HCEC 1CT (cell line): ENCODE measurements at regions not wholly inside any gene's neighbourhood (a gene's known extent, or its start where the extent isn't known, plus 50 kb on each side); places are given as distances from the start of the nearest gene placed in this dataset.

Source experiments
- DNase-seq: peaks from one replicate; pipeline ENCODE4 v3.0.0-alpha.2; 2017

DNA sequence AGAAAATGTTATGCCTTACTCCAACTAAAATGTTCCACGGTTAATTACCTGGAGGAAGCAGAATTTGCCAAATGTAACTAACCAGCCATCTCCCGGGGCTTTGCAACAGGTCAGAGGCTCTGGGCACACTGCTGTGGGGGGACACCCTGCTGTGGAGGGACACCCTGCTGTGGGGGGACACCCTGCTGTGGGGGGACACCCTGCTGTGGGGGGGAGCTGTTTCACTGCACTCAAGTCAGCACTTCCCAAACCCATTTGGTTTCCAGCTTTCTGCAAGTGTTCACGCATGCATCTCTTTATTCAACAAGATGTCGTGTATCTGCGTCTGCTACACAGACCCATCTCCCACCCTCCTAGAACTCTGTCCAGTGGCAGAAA, 239.5 kb downstream of the C16orf95 start:
- no peak for DNase-seq

DNA sequence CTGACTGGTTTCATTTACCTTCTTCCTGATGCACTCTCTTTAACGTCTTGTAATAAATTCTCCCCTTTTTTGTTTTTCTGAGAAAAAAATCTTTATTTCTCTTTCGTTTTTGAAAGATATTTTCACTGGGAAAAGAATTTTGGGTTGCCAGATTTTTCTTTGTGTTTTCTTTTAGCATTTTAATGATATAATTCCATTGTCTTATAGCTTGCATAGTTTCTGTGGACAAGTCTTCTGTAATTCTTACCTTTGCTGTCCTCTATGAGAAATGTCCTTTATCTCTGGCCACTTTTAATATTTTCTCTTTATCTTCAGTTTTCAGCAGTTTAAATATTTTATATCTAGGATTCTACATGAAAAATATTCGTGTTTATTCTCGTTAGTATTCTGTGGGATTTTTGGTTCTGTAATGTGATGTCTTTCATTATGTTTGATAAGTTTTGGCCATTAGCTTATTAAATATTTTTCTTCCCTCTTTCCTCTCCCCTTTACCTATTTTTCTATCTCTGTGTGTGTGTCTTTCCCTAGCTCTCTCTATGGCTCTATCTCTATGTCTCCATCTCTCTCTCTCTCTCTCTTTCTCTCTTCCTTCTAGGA, 236.5 kb downstream of the C16orf95 start:
- no peak for DNase-seq

DNA sequence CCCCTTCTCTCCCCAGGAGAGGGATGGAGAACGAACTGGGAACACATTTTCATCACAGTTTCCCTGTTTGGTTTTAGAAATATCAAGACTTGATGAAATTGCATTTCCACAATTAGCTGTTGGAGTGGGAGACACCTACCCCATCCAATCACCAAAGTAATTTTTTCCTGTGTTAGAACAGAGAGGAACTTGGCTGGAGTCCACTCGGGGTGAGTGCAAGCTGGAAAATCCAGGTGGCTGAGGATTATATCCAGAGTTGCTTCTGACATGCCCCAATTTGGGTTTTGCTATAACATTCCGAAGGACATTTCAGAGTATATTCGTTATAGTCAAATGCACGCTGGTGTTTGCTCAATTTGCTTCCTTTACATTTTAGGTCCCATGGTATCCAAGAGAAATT, 231.8 kb downstream of the C16orf95 start:
- no peak for DNase-seq

DNA sequence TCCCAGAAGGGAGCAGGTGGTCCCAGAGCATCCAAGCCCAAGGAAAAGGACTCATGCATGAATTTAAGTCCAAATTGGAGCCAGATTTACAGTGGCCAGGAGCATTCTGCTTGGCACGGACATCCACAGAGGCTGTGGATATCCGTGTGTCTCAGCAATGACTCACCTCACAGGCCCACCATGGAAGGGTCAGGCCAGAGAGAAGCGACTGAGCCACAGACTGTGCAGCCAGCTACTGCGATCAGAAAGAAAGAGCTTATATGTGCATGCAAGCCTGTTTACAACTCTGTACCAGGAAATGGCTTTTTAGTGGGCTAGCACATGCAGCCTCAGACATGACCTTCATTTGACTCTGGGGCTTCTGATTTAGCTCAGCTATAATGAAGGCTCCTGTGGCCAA, 231.0 kb downstream of the C16orf95 start:
- no peak for DNase-seq

DNA sequence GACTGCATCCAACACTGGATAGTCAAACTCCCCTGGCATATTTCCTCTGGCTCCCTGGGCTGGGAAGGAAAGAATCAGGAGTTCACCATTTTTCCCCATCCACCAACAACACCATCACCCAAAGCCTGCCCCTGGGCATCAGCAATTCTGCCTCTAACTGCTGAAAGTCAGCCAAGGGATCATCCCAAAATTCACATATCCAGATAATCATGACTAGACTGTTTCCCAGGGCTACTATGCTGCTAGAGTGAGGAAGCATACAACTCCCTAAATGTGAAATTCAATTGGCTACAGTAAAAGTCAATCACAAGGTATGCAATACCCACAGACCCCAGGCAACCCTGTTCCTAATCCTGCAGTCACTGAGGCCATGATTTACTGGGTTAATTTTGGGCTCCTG, 230.6 kb downstream of the C16orf95 start:
- no peak for DNase-seq

DNA sequence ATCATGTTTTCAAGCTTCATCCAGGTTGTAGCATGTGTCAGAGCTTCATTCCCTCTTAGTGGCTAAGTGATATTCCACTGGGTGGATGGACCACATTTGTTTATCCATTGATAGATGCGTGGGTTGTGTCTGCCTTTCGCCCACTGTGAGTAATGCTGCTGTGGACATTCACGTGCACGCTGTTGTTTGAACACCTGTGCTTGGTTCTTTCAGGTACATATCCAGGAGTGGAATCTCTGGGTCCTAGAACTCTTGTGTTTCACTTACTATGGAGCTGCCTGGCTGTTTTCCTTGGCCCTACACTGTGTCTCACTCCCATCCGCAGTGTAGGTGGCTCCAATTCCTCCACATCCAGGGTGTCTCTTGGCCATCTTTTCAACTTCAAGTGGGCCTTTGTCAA, 224.2 kb downstream of the C16orf95 start:
- no peak for DNase-seq

DNA sequence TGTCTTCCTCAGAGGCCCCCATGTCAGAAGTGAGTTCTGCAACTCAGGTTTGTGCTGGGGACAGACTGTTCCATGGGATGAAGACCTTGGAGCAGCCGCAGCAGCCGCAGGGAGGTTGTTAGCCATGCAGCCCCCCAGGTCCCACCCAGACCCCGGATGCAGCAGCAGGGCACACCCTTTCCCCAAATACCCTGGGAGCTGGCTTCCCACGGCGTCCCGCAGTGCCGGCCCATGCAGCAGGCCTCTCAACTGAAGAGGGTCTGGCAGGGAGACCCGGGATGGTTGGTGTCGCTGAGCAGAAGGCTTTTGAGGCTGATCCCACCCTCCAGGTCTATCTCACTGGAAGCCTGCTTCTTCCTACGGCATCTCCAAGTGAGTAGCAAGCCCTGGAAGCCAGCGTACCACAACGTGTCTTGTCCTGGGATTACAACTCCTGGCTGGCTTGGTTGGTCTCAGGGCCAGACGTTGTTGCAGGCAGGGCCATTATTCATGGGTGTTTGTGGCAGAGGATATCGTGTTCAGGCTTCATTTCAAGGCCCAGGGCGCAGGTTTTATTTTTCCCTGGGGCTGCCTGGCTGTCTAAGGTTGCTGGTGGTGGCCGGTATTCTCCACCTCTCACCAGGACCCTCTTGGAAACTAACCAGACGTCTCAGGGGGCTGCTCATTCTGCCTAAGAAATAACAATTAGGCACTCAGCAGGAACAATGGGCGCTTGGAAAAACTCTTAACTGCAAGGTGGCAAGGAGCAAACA, 223.2 kb downstream of the C16orf95 start:
- no peak for DNase-seq

DNA sequence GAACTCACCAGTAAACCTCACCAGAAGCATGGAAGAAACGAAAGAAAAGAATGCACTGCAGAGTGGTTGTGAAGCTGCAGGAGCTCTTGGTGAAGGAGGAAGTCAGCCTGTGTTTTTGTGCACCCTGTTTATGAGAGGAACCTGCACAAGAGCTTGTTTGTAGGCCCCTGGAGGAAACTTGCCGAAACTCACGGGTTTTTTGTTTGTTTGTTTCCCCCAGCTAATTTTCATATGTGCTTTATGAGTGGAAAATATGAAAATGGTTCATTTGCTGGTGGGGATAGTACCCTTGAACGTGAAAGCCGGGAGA, 222.7 kb downstream of the C16orf95 start:
- no peak for DNase-seq

DNA sequence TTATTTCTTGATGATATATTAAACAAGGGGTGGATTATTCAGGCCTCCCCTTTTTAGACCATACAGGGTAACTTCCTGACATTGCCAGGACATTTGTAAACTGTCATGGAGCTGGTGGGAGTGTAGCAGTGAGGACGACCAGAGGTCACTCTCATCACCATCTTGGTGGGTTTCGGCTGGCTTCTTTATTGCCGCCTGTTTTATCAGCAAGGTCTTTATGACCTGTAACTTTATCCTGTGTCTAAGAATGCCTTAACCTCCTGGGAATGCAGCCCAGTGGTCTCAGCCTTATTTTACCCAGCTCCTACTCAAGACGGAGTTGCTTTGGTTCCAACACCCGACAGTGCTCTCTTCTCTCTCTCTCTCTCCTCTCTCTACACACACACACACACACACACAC, 221.9 kb downstream of the C16orf95 start:
- DNase-seq, result no peak

DNA sequence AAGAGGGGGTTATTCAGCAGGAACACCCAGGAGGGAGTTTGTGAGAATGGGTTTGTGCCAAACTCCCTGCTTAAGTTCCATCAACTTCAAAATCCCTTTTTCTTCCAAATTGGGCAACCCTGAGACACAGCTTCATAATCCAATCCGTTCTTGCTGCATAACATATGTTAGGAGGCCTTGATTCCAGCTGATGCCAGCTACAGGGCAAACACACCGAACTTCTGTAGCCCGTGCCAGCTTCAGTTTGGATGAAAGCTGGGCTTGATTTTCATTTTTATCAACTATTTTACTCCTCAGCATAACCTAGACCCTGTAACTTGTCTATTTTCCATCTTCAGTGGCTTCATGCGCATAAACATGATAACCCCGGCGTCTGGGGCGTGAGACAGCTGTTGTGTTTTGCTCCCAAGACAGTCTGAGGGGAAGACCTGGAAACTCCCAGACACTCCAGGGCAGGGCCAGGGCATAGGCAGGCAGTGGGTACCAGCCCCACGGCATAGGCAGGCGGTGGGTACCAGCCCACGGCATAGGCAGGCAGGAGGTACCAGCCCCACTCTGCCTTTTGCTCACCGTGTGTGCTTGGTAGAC, 220.4 kb downstream of the C16orf95 start:
- DNase-seq, result no peak

DNA sequence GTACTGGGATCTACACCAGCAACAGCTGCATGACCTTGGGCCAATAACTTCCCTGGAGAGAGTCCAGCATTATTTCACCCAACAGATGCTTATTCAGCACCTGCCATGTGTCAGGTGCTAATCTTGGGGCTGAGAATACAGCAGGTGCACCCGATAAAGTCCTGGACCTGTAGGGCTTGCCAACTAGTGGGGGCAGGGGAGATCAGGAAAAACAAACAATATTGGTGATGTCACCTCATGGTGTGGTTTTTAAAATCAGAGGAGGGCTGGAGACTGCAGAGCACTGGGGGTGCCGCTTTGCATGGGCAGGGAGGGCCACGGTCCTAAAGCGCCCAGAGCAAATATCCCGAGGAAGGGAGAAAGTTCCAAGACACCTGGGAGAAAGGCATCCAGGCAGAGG, 218.8 kb downstream of the C16orf95 start:
- no peak for DNase-seq

DNA sequence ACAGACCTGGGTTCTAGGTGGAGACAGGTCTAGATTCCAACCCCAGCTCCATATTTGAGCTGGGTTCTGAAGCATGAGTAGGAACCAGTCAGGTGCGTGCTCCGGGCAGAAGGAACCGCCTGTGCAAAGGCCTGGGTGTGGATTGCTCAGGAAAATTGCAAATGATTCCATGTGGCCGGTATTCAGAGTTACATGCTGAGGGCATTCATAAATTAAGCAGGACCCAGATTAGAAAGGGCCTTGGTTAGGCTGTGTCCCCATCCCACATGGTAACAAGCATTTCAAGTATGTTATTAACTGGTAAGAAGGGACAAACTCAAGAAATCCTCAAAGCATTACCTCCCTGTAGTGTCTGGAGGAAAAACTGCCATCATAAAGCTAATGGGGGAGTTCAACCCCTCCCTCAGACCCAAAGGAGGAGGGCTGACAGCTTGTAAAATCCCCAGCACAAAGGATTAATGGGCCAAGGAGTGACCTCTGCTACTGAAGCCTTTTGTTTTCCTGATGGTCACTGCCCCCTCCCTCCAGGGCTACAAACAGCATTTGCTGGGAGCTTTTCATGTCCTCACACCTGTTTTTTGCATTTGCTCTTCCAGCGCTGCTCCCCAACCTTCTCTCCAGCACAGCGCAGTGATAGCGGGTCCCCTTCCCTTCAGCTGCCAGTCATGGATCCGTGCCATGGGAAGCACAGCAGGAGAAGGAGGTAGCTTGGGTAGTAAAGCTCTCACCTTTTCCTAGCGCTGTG, 218.0 kb downstream of the C16orf95 start:
- DNase-seq, result no peak

DNA sequence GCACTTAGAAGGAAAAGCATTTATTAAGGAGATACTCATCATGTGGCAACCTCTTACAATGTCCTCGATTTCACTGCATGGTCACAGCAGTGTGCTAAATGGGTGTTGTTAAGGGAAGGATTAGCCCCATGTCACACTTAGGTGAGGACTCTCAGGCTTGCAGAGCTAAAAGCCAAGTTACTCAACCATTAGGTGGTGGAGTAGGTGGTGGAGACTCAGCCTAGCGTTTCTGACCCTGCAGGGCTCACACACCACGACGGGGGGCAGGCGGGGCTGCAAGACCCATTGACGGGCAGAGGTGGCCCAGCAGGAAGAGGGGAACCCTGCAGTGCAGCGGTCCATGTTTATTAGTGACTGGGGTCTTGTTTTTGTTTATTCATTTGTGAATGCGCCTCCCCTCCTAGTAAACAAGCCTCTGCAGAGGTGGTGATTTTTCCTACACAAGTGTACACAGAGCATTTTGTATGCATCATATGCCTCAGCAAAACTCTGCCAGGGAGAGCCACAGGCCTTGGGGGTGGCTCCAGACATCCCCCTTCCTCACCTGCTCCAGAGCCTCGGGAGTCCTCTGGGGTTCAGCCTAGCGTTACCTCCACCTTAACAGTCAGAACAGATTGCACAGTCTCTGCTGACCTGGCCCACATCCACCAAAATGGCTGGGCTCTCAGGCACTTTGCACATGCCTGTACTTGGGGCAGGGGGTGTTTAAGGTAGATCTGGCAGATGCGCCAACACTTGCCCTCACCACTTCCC, 216.7 kb downstream of the C16orf95 start:
- DNase-seq, result no peak

DNA sequence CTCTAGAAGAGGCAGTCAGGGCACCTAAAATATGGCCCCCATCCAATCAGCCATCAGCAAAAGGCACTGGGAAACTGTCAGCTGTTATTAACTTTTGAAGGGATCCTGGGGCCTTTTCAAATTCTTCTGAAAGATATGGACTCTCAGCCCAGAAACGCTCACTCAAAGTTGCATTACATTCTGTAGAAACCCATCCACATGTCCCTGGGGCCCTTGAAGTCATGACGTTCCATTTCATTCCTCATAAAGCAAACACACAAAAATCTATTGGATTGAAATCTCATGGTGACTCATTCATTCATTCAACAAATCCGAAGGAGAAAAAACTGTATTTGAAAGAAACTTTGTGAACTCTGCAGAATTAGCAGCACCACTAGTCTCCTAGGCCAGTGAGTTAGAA, 215.3 kb downstream of the C16orf95 start:
- DNase-seq, result peak; percentile 32

DNA sequence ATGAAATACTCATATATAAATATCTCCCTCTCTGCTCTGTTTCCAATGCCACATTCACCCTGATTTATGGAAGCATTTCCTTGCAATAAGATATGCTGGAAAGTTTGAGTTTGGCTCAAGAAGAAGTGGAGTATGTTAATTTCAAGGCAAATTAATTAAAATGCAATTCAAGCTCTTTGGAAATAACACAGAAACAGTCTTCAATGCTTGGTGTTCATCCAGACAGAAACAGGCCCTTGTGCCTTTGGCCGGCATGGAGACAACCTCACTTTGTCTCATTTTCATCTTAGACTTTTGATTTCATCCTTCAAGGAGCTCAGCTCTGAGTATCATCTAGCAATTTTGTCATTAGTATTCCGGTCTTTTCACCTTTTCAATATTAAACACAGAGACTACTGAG, 210.0 kb downstream of the C16orf95 start:
- no peak for DNase-seq

DNA sequence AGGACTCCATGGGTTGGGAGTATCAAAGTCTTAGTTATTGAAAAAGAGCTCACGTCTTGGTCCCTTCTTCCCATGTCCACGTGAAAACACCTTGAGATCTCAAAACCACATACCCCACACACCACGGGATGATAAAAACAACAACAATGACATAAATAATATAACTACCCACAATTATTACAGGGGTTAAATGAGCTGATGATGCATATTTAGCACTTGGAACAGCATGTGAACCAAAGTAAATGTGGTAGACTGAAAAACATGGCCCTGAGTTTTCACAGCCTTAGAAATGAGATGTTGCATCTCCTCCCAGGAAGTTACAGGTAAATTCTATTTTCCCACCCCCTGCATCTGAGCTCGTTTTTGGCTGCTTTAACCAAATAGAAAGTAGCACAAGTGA, 208.9 kb downstream of the C16orf95 start:
- DNase-seq, result no peak

DNA sequence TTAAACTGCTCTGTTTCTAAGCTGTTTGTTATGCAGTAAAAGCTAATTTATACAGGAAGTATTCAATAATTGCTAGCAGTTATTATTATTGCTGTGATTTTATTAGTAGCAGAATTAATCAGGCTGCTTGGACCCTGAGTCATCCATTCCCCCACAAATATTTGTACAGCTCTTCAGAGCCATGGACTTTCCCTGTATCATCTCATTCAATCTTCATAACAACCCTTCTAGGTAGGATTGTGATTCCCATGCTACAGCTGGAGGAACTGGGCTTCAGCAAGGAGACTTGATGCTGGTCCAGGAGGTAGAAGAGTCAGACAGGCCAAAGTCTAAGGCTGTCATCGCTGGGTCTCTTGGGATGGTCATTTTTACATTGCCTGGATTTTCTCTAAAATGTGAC, 208.3 kb downstream of the C16orf95 start:
- DNase-seq, result no peak

DNA sequence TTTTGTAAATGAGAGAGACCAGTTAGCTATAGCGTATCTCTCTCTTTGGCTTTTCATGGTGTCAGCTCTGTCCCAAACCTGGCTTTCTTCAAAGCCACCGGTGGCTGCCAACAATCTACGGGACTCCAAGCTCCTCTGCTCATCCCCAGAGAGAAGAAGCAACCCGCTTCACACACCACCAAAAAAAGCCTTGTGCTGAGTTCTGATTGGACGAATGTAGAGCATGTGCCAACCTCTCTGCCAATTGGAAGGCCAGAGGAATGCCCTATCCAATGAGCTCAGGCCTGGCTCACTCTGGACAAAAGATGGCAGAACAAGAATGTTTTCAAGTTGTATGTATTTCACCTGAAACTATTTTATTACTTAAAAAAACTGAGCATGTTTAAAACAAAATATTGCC, 202.4 kb downstream of the C16orf95 start:
- no peak for DNase-seq

DNA sequence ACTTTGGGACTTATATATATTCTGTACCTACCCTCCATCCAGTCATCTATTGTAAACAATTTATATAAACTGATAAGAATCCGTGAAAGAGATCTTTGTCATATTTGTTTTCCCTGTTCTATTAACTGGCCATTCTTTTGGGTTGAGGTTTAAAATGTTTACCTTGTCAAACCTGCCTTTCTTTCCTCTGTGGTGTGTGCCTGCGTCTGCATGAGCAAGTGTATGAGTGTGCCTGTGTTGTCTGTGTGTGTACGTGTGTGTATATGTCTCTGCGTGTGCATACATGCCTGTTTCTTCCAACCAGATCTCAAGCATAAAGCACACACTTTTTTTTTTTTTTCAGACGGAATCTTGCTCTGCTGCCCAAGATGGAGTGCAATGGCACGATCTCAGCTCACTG, 201.5 kb downstream of the C16orf95 start:
- no peak for DNase-seq

DNA sequence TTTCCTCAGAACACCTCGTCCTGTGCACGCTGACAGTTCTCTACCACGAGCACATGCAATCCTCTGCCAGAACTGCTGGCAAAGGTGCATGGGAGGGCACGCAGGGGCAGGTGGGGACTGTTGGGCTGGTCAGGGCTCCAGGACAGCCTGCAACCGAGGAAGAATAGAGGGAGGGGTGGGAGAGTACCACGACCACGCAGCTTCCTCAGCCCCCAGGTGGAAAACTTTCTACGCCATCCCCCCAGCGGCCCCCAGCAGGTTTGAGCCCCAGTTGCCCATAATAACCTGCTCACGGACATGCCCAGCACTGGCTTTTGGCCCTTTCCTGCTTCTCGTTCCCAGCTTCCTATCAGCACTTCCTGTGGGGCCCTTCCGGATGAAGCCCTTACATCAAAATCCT, 199.3 kb downstream of the C16orf95 start:
- DNase-seq, result no peak

DNA sequence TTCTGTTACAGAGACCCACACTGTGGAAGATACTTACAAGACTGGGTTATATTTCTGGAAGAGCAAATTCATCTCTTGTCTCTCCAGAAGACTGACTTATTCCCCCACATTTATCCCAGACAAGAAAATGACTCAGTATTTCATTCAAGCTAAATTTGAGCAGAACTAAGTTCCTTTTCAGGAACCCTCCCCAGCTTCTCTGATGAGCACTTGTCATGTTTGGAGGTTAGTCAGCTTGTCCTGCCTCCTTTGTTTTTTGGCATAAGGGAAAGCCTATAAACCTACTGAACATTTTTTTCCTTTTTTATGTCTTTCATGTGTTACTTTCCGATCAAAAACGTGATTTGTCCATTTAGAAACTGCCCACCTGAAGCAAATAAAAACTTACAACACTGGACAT, 198.0 kb downstream of the C16orf95 start:
- no peak for DNase-seq

DNA sequence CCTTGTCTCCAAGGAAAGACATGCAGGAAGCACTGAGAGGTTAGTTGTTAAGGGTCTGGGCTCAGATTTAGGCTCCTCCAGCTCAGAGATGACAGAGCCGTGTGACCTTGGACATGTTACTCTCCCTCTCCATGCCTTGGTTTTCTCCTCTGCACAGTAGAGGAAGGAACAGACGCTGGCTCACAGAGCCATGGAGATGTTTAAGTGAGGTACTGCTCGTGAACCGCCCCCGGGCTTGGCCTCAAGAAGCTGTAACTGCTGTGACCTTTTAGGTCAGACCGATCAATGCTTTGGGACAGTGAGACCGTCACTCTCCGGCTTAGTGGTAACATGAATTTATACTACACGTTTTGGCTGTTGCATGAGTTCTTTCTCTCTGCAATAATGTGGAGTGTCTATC, 197.4 kb downstream of the C16orf95 start:
- DNase-seq, result no peak

DNA sequence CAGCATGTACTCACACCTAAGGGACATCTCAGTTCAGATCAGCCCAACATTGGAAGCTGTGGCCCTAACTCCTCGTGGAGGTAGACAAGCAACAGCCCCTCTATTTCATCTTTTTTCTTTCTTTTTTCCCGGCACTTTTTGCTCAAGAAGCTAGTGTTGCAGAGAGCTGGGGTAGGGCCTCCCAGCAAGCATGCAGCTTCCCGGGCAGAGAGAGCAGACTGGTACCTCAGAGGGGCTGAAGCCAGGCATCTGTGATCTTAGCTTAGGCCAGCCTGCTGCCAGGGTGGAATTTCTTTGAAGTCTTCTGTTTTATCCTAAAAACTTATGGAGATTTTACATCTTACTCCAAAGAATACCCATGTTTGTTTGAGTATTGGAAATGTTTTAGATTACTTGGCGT, 195.4 kb downstream of the C16orf95 start:
- DNase-seq, result no peak
